Gastroesophageal sphincter (tissue), 4 donors: ENCODE measurements at regions not wholly inside any gene's neighbourhood (a gene's known extent, or its start where the extent isn't known, plus 50 kb on each side); places are given as distances from the start of the nearest gene placed in this dataset.
"Not testable (repeated sequence)": the region's sequence is repeated elsewhere in the genome, so short reads cannot be mapped to it uniquely, and the experiment has no call there.

Experiments used
- ATAC-seq: fragments of 150-250 bp; one replicate; pipeline ENCODE4 v1.9.1; 2016; ENCODE audit warnings: mild to moderate bottlenecking, moderate library complexity
- H3K27ac ChIP-seq, 4 donors: fragments of 200-600 bp; sonication (generic) in 3 of 4; 1 replicate in 3 of 4; 2 replicates in 1 of 4; pipeline ENCODE4 v1.5.1; 2016 to 2019
- H3K27me3 ChIP-seq: fragments of 200-600 bp; sonication (generic); one replicate; pipeline ENCODE4 v1.5.1; 2019
- H3K36me3 ChIP-seq, 2 donors: fragments of 200-600 bp; sonication (generic); one replicate each; pipeline ENCODE4 v1.5.1; 2019; ENCODE audit warnings: control low read depth in 1 of 2
- H3K4me1 ChIP-seq, 3 donors: fragments of 200-600 bp; sonication (generic); 1 replicate in 2 of 3; 2 replicates in 1 of 3; pipeline ENCODE4 v1.5.1; 2016 to 2019; ENCODE audit warnings: control low read depth in 2 of 3
- H3K4me3 ChIP-seq, 2 donors: fragments of 200-600 bp; sonication (generic); one replicate each; pipeline ENCODE4 v1.5.1; 2019; ENCODE audit warnings: mild to moderate bottlenecking in 1 of 2, moderate library complexity in 1 of 2
- H3K9me3 ChIP-seq, 3 donors: fragments of 200-600 bp; sonication (generic); one replicate each; pipeline ENCODE4 v1.5.1; 2017 to 2019; ENCODE audit warnings: control low read depth in 2 of 3
- CTCF ChIP-seq, 4 experiments: fragments of 200-600 bp in 2 of 4; fragments of 450-650 bp in 2 of 4; sonication (generic) in 1 of 4; IDR thresholded peaks; one replicate each; pipeline ENCODE4 v1.5.1; 2017 to 2019; ENCODE audit warnings: antibody characterized with exemption in 4 of 4, mild to moderate bottlenecking in 2 of 4, moderate library complexity in 2 of 4
- EP300 ChIP-seq: sonication (generic); formaldehyde crosslinking; IDR thresholded peaks from one replicate; pipeline ENCODE4 v1.6.1; 2017; ENCODE audit warnings: antibody characterized with exemption, mild to moderate bottlenecking
- POLR2A ChIP-seq, 2 donors: fragments of 450-650 bp; IDR thresholded peaks; one replicate each; pipeline ENCODE4 v1.6.1; 2017; ENCODE audit warnings: antibody characterized with exemption in 2 of 2, mild to moderate bottlenecking in 2 of 2, moderate library complexity in 1 of 2
- POLR2AphosphoS5 ChIP-seq: sonication (generic); formaldehyde crosslinking; IDR thresholded peaks from one replicate; pipeline ENCODE4 v1.6.1; 2017; ENCODE audit warnings: antibody characterized with exemption
- WGBS, 2 donors: methylation state at CpG; one replicate each; pipeline ENCODE4 v1.1.5; 2018; ENCODE audit warnings: low coverage in 1 of 2; 5-methylcytosine and 5-hydroxymethylcytosine counted together

DNA sequence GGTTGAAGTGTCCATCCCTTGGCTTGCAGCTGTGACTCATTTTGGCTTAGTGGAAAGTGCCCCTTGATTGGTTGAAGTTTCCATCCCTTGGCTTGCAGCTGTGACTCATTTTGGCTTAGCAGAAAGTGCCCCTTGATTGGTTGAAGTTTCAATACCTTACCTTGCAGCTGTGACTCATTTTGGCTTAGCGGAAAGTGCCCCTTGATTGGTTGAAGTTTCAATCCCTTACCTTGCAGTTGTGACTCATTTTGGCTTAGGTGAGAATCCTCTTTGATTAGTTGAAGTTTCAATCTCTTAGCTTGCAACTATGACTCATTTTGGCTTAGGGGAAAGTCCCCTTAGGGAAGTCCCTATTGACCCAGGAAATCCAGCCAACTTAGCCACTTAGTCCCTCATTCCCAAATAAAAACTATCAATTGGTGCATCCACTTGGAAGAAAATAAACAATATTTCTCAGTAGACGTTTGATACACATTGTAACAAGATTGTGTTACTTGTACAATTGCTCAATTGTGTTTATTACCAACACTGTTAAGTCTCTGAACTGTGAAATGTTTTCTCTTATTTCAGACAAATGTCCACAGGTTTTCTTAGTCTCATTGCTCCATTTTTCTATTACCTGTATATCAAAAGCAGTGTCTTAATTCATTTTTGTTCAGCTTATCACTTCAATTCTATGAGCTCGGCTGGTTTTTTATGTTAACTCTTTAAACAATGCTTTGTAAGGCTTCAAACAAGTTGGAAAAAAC lies 2308.8 kb upstream of the ACO1 start:
- no peak overlapping the region for H3K27ac ChIP-seq
- H3K36me3 ChIP-seq: no peaks in the 10 kb centered on the region
- no peak overlapping the region for H3K4me3 ChIP-seq
- H3K27me3 ChIP-seq: no peaks in the 10 kb centered on the region
- TF ChIP-seq POLR2AphosphoS5: no peak
- TF ChIP-seq CTCF (IDR thresholded peaks at IDR 0.05): no peak
- no peak for TF ChIP-seq EP300
- no peak for TF ChIP-seq POLR2A (IDR thresholded peaks at IDR 0.05)
- WGBS, 2 donors: 50 to 71% methylated on average over 3 of the region's 3 CpGs
- no peaks in the 10 kb centered on the region for H3K9me3 ChIP-seq
- ATAC-seq: no peak
- H3K4me1 ChIP-seq: no peaks in the 10 kb centered on the region

GRCh38 chr9:30078195-30078594 lies 2306.2 kb upstream of the ACO1 start:
- ATAC-seq: no peak
- no peak overlapping the region for H3K4me3 ChIP-seq
- no peaks in the 10 kb centered on the region for H3K4me1 ChIP-seq
- no peaks in the 10 kb centered on the region for H3K36me3 ChIP-seq
- 86% methylated on average over 1 of the region's 2 CpGs; no CpG with 5 or more reads in 1 of the 2 donors for WGBS, 2 donors
- no peaks in the 10 kb centered on the region for H3K9me3 ChIP-seq
- TF ChIP-seq EP300 (no peak), POLR2AphosphoS5 (no peak)
- no peak overlapping the region for H3K27ac ChIP-seq
- no peaks in the 10 kb centered on the region for H3K27me3 ChIP-seq

GRCh38 chr9:30089428-30089827 lies 2295.0 kb upstream of the ACO1 start:
- Histone ChIP-seq H3K4me3 (no peak overlapping the region), H3K27me3 (no peaks in the 10 kb centered on the region), H3K9me3 (no peaks in the 10 kb centered on the region), H3K36me3 (no peaks in the 10 kb centered on the region), H3K27ac (no peak overlapping the region), H3K4me1 (no peaks in the 10 kb centered on the region)
- TF ChIP-seq POLR2AphosphoS5 (no peak), POLR2A (IDR thresholded peaks at IDR 0.05) (no peak), EP300 (no peak)
- 79 to 100% methylated on average over 1 to 4 of the region's 5 CpGs for WGBS, 2 donors
- ATAC-seq: no peak

DNA sequence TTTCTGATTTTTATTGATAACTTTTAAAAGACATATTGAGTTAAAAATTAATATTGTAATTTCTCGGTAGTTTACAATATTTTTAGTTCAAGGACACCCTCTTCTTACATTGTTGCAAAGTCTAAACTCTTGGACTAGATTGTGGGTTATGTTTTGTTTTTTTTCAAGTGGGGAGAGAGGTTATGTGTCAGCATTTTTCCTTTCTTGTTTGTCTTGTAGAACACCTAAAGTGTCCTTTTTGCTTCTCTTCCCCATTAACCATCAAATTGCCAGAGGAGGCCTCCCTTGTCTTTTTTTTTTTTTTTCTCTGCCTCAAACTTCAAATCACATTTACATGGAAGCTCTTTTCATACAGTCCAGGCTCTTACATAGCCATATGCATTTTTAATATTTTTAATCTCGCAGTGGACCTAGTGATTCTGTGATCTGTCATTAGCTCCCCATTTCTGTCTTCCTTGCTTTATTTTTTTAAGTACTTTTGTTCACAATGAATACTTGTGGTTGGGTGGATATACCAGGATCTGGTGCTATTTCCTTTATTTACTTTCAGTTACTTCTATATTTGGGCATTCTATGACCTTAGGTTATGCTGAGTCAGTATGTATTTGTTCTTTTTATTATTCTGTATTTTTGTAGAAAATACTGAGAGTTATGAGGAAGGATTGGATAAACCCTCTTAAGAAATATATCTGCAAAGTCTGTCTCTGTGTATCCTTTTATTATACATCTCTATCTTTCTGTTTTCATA lies 2280.6 kb upstream of the ACO1 start:
- Histone ChIP-seq H3K4me1 (no peaks in the 10 kb centered on the region), H3K27ac (no peak overlapping the region), H3K36me3 (no peaks in the 10 kb centered on the region), H3K9me3 (peaks cover 0 to 13% (median 0%) of the 10 kb centered on the region in 3 donors), H3K4me3 (no peak overlapping the region), H3K27me3 (no peaks in the 10 kb centered on the region)
- WGBS, 2 donors: 49 to 90% methylated on average over 1 to 2 of the region's 2 CpGs
- ATAC-seq: no peak
- no peak for TF ChIP-seq POLR2AphosphoS5
- TF ChIP-seq EP300: no peak
- no peak for TF ChIP-seq POLR2A (IDR thresholded peaks at IDR 0.05)
- TF ChIP-seq CTCF (IDR thresholded peaks at IDR 0.05): no peak

GRCh38 chr9:30107134-30107533 lies 2277.3 kb upstream of the ACO1 start:
- not testable (repeated sequence) for H3K27ac ChIP-seq, ATAC-seq, H3K4me3 ChIP-seq, H3K36me3 ChIP-seq, H3K27me3 ChIP-seq, H3K4me1 ChIP-seq
- peaks cover 0 to 13% (median 0%) of the 10 kb centered on the region in 3 donors for H3K9me3 ChIP-seq
- WGBS, 2 donors: 81 to 86% methylated on average over 3 to 5 of the region's 8 CpGs

GRCh38 chr9:30116673-30117217 lies 2267.7 kb upstream of the ACO1 start:
- no peak for TF ChIP-seq EP300
- TF ChIP-seq POLR2A (IDR thresholded peaks at IDR 0.05): no peak
- TF ChIP-seq CTCF (IDR thresholded peaks at IDR 0.05): no peak
- TF ChIP-seq POLR2AphosphoS5: no peak
- no peaks in the 10 kb centered on the region for H3K36me3 ChIP-seq
- ATAC-seq: no peak
- no peak overlapping the region for H3K27ac ChIP-seq
- 70 to 73% methylated on average over 3 of the region's 3 CpGs for WGBS, 2 donors
- H3K4me3 ChIP-seq: no peak overlapping the region
- H3K9me3 ChIP-seq: no peaks in the 10 kb centered on the region
- no peaks in the 10 kb centered on the region for H3K4me1 ChIP-seq
- no peaks in the 10 kb centered on the region for H3K27me3 ChIP-seq
